ENCODE measurements at regions not wholly inside any gene's neighbourhood (a gene's known extent, or its start where the extent isn't known, plus 50 kb on each side); places are given as distances from the start of the nearest gene placed in this dataset.
A peak's percentile ranks its signal among the peaks of the same experiment; 100 is the strongest.

DNA sequence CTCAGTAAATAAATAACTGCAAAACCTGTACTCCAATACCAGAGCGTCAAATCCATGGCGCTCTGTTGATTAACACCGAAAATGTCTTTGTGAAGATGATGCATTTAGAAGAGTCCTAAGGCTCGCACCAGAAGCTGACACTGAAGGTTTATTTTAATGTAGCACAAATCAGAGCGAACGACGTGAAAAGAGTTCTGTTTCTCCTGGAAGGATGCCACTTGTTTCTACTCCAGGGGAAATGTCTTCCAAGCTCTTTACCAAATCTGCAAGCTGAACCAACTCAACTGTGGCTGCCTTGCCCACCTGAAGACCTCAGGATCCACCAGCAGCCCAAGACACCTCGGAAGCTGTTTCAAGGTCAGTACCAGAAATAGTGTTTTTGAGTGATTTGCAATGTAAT lies 194.4 kb upstream of the MAF start:
- DNase-seq (ENCODE audit: low read depth in 2 of 2), result no peak

DNA sequence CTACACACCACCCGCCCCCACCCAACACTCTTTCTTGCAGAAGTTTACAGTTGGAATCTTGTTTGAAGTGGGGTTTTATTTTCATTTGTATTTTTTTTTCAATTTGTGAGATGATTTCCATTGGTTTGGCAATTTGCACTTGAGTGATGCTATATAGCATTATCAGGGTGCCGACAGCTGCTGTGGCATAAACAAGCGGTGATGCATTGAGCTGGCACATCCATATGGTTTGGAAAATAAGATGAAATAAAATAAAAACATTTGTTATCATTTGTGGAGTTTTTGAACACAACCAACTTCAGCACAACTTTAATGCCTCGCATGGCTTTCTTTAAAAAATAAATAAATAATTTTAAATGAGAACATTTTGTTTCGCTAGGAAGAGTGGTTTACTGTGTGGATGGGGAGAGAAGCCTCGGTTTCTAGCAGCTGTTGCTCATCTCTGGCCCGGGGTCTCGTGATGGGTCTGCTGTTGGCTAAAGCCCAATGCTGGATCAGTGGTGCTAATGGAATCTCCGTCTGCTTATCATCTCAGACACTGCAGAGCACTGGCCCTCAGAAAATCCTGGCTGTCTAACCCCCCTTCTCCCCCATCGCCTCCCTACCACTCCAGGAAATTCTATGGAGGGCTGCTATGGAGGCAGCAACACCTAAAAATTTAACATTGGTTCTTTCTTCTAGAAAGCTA lies 192.3 kb upstream of the MAF start:
- no peak for DNase-seq (ENCODE audit: low read depth in 2 of 2)

DNA sequence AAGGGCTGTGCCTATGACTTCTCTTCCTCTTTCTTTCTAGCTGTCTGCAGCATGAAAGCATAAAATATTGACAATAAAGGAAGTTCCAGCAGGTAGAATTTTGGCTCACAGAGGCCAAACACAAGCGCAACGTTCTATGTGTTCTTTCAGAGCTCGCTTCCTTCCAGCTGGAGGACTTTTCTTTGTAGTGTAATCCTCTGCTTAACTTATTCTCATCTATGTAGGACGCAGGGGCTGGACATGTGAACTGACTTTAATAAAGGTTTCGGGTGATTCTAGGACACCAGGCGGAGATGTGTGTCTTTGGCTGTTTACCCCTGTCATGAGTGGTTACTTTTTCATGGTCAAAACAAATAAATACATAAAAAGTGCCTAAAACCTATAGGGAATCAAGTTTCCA lies 191.5 kb upstream of the MAF start:
- DNase-seq (ENCODE audit: low read depth in 2 of 2), result no peak

DNA sequence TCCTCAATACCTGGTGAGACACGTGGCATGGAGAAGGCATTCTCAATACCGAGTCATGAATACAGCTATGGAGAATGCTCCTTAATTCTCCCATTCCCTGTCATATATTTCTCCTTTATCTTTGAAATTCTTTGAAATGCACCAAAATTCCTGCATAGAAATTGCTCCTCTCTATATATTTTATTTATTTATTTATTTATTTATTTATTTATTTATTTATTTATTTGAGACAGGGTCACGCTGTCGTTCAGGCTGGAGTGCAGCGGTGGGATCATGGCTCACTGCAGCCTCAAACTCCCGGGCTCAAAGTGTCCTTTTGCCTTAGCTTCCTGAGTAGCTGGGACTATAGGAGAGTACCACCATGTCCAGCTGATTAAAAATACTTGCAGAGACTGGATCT lies 190.3 kb upstream of the MAF start:
- DNase-seq (ENCODE audit: low read depth in 2 of 2), result no peak

DNA sequence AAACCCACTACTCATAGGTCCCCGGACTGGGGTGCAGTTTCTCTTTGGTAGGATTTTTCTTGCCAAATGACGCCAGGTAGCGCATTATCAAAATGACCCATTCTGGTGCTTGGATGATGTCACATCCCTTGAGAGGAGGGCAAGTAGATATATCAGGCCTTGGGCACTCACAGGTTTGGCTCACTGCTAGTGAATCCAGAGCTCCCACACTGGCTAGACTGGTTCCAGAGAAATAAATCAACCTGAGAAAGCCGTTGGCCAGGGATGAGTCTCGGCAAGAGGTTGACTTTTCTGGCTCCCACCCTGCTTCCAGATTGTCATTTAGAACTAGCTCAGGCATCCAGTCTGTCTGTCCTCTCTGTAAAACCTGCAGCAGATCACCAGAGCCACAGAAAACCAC lies 188.4 kb upstream of the MAF start:
- no peak for DNase-seq (ENCODE audit: low read depth in 2 of 2)

DNA sequence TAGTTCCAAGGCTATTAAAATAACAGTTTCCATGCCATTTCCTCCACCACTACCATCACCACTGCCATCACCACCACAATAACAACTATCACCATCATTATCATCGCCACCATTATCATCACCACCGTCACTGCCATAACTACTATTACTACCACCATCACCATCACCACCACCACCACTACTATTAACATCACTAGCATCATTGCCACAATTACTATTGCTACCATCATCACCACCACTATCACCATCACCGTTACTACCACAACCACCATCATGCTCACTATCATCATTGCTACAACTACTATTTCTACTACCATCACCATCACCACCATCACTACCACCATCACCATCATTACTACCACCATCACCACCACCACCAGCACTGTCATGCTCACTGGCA lies 185.9 kb upstream of the MAF start:
- no peak for DNase-seq (ENCODE audit: low read depth in 2 of 2)

DNA sequence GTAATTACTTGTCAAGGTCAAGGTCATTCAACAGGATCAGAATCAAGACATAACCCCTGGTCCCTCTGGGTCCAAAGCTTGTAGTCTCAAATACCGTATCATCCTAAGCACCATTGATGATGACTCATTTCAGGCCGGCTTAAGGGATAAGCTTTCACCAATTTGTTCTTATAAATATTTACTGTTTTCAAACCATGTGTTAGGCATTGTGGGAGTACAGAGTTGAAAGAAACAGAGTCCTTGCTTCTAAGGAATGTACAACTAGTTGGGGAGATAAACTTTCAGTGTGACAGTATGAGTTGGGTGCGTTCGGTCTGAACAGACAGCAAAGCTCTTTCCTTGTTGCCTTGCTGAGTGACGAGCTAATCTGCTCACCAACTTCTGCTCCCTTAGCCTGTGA lies 183.5 kb upstream of the MAF start:
- no peak for DNase-seq (ENCODE audit: low read depth in 2 of 2)

DNA sequence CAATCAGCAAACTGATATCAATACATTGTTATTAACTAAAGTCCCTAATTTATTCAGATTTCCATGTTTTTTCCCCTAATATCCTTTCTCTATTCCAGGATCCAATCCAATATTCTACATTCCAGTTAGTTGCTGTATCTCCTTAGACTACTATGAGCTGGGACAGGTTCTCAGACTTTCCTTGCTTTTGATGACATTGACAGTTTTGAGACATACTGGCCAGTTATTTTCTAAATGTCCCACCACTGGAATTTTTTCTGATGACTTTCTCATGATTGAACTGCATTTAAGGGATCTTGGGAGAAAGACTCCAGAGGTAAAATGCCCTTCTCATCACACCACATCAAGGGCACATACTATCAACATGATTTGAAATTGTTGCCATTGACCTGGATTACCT lies 177.1 kb upstream of the MAF start:
- DNase-seq (ENCODE audit: low read depth in 2 of 2), result no peak

DNA sequence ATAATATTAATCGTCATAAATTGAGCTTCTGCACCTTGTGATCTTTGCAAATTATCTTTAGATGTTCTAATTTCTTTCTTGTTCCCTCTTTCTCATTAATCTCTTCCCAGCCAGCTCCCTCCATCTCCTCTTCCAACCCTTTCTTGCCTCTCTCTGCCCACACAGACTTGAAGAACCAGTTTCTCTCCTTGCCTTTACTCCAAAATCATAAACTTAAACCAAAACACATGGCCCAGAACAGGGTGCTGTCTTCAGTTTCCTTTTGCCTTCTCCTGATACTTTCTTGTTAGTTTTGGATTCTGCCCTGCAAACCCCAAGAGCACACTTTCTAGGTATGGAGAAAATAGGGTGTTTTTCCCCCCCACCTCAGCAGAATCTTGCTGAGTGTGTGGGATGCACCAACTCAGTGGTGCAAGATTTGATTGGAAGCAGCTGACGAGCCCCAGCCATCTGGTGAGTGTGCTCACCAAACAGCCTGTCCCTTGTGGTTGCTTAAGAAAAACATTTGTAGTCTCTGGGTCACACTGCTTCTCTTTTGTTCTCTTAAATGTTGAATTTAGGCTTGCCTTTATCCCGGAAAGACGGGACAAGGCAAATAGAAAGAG lies 175.8 kb upstream of the MAF start:
- no peak for DNase-seq (ENCODE audit: low read depth in 2 of 2)

DNA sequence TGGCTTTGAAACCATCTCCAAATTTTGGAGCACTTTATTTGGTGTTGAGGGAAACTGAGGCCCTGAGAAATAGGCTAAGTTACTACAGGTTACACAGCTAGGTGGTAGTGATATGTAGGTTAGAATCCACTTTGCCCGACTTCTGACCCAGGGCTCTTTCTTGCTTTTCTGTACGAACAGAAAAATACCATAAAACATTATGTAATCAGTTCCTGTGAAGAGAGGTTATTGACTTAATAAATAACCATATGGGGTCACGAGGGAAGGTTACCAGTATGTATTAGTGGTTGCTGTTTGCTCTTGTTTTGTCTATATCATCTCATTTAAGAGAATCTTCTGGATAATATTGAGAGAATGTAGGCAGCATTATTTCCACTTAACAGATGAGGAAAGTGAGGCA lies 172.2 kb upstream of the MAF start:
- no peak for DNase-seq (ENCODE audit: low read depth in 2 of 2)

DNA sequence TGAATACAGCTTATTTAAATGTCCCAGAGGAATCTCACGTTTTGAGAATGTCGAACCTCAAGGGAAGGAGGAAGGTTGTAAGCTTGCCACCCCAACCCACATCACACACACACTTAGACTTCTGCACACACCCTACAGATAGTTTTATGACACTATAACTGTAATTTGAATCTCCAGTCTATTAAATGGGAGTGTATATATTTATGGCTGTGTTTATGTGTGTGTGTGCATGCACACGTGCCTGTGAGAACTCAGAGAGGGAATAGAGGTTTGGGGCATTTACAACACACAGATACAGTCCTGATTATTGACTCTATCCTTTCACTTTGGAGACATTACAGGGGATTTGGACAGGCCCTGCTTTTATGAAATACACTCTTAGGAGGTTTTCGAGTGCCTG lies 171.5 kb upstream of the MAF start:
- no peak for DNase-seq (ENCODE audit: low read depth in 2 of 2)

DNA sequence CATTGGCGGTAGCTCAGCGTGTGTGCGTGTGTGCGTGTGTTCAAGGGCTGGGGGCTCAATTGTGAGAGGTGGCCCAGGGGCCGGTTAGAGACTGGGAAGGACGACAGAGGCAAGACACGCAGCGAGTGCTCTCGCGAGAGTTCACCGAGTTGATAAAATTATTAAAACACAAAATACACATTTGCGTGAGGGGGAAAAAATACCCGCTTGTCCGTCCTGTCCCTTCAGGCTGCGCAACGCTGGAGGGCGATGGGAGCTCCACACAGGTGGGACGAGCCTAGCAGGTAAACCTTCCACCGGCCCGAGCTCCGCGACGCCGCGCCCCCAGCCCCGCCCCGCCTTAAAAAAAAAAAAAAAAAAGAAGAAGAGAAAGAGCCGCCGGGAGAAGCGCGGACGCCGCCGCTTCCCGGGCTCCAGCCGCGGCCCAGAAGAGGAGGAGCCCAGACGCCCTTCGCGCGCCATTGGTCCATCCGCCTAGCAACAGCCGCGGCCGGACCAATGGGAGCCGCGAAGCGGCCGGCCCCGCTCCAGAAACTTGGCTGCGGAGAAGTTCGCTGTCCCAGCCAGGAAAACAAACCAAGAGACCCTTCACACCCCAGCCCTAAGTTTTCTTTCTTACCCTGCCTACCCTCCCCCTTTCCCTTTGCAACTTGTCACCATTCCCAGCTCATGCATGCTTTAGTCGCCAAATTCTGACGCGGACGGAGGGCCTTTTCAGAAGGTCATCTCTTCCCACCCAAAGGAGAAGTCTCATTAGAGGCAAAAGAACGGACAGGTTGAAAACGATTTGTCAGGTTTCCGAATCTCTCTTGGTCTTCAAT lies 169.9 kb upstream of the MAF start:
- peak; percentile 56 to 63 for DNase-seq (ENCODE audit: low read depth in 2 of 2)

DNA sequence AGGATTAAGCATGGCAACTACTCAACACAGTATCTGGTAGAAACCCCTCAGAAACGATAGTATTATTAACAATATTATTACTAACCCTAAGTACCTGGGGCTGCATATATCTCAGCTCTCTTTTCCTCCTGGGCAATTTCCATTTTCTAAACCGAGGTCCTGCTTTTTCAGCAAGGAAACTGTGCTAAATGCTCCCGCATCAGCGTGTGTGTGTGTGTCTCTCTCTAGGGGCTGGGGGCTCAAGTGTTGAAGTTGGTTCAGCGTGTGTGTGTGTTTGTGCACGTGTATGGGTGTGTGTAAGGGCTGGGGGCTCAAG lies 169.3 kb upstream of the MAF start:
- DNase-seq (ENCODE audit: low read depth in 2 of 2), result no peak

DNA sequence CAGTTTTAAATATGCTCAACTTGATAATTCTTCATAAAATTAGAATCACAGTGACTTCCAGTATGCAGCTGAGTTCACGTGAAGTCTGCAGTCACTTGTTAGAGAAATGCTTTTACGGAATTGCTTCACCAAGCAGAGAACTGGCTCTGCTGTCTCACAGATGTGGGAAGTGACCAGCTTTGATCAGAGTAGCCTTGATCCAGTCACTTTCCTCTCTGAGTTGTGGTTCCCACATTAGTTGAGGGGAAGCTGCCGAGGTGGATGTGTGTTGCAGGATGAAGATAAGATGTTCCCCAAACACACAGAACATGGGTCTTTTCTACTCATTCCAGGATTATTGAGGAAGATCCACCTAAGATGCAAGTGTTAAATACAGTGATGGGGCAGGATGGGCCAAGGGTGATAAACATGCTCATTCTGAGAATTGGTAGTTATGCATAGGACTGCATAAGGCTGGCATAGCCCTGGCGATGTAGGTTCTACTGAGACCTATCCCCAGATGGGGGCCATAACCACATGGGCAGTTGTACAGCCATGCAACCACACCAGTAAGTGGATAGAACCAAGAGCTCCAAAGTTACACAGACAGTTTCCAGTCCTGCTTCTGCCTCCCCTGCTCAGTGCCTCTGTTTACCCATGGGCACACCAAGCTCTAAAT lies 168.9 kb upstream of the MAF start:
- no peak for DNase-seq (ENCODE audit: low read depth in 2 of 2)

DNA sequence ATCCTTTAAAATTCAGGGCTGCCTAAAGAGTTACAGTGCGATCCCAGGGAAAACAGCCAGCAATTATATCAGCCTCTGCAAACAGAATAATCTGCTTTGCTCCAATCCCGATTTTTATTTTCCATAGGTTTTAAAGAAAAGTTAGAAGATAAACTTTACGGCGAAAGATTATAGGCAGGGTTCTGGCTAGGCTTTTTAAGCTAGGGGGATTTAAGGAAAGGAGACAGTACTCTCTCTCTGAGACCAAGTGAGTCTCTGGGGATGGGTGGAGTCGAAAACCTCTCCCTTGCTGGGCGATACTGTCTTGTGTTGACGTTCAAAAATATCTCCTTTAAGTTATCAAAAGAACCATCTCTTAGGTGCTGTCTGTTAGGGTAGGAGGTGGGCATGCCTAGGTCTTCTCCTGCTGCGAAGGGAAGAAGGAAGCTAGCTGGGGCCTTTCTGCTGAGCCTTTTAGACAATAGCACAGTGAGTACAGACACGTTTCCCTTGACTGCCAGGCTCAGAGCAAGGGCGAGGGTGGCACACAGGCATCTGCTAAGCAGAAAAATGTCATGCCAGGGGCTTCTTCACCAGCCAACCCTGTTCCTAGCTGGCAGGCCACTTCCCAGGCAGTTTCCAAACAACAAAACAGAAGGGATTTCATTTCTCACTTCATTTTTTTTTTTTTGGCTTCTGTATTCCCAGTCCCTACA lies 167.9 kb upstream of the MAF start:
- no peak for DNase-seq (ENCODE audit: low read depth in 2 of 2)

DNA sequence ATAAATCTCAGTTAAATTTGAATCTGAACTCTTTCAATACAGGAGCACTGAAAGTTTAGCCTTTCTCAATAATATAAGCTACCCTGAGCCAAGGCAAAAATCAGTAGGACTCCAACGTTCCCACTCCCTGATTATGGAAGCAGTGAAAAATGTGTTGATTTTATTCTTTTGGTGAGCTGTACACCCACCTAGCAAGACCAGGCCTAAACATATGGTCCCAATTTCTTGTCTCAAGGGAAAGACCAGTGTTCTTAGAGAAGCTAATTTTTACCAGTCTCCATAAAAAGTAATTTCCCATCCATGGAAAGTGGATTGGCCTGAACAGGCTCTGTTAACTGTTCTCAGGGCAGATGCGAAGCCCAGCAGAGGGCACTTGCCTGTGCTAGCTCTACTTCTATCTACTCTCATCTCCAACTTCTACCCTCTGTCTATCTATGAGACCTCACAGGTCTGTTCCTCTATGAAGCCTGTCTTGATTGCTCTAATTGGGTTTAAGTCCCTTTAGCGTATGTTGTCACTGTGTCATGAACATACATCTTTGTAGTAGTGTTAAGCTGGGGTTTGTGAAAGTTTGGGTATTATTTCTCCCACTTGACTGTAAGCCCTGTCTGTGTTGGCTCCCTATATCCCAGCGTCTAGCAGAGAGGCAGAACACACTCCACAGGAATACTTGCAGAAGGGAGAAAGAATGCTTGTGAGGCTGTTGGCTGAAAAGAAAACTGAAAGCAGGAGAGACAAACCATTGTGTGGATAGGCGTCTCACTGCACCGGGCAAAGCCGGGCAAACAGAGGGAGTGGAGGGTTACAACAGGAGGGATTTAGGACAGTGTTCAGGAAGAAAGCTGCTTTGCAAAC lies 167.1 kb upstream of the MAF start:
- no peak for DNase-seq (ENCODE audit: low read depth in 2 of 2)

DNA sequence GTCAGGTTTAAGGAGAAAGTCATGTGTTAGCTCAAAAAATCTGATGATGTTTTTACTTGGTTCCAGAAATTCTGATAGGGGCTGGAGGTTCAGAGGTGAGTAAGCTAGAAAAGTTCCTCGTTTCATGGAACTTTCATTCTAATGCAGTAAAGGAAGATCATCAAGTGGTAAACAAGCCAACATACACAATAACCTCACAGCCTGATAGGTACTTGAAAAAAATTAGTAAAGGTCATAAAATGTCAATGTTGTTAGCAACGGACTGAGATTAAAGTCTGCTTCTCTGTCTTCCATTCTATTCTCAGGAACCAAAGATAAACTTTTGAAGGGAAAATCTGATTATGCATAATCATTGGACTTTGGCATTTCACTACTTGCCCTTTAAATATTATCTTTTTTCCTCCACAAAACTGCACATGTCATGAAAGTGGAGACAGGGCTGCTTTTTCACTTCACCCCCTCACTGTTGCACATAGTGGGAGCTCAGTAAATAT lies 165.4 kb upstream of the MAF start:
- DNase-seq (ENCODE audit: low read depth in 2 of 2), result no peak

DNA sequence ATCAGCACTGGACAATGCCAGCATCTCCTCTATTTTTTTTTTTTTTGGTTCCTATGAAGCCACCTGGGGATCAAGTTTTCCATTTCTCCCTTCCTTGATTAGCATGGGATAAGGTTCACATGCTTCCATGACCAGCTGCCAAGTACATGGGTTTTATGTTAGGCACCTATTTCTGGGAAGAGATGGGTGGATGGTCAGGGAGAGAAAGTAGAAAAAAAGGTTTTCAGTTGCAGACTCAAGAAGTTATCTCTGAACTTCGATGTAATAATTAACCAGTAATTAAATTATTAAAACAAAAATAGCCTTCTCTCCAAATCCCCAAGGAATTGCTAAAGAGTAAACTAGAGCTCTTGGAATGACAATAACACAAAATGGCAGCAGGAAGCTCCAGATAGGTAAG lies 164.9 kb upstream of the MAF start:
- no peak for DNase-seq (ENCODE audit: low read depth in 2 of 2)

DNA sequence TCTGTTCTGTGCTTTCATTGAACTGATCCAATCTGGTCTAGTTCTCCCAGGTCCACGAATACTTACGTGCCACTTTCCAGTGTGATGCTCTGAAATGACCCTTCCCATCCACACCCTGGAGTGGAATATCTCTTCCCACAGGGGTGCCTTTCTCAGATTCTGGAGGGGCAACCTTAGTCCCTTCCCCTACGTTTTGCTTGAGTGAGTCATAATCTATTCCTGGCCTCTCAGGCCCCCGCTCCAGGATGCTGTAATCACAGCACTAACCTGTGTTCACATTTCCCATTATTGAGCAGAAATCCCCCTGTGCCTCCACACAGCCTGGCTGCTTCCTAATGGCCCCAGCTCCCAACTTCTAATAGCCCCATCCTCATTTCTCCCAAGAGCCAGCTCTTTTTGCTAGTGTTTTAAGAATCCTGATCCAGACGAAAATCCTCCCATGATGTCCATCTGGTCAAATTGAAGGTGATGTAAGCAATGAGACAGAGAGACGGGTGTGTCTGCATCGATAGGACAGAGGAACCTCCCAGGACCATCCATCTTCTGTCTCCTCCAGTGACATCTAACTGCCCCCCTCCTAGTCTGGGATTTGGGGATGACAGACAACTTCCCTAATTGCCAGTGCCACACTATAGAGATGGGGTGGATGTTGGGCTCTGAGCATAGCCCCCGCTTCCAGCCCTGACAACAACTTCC lies 164.0 kb upstream of the MAF start:
- no peak for DNase-seq (ENCODE audit: low read depth in 2 of 2)

DNA sequence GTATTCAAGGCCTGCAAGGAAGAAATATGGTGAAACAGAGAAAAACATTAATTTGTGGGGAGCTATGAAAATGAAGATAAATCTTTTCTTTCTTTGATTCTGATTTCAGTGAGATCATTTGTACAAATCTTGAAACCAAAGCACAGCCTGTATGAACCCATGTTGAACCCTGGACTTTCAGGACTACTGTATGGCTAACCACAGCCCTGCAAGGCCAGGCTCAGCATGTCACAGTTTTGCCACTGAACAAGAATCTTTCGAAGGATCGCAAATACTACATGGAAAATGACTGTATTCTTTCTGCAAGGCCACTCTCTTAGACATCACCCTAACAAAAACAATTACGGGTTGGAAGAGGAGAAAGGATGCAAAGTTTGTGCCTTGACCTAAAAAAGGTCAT lies 161.7 kb upstream of the MAF start:
- no peak for DNase-seq (ENCODE audit: low read depth in 2 of 2)

Measured in stimulated activated CD4-positive, alpha-beta T cell treated with anti-CD3 and anti-CD28 coated beads, Interleukin-4, amount 100 ng/mL, for 48 hours (primary cell).